ENCODE measurements at regions not wholly inside any gene's neighbourhood (a gene's known extent, or its start where the extent isn't known, plus 50 kb on each side); places are given as distances from the start of the nearest gene placed in this dataset.

- TF ChIP-seq CTCF (conservative IDR thresholded peaks at IDR 0.05; ENCODE audit: low read depth, low read length) (no peak), EZH2 (IDR thresholded peaks at IDR 0.05; ENCODE audit: borderline replicate concordance, low read depth, low read length, poor library complexity, severe bottlenecking) (no peak)
- Histone ChIP-seq H3K36me3 (ENCODE audit: insufficient read depth, low read length, poor library complexity, severe bottlenecking) (no peaks in the 10 kb centered on the region), H3K27ac (ENCODE audit: low read depth, low read length, poor library complexity, severe bottlenecking) (no peak overlapping the region), H3K4me1 (ENCODE audit: insufficient read depth, low read length, poor library complexity, severe bottlenecking) (peaks cover 10% of the 10 kb centered on the region), H3K27me3 (replicated peaks; ENCODE audit: insufficient read depth, low read depth, low read length, poor library complexity) (no peaks in the 10 kb centered on the region), H3K4me3 (ENCODE audit: low read depth, low read length, poor library complexity, severe bottlenecking) (no peak overlapping the region), H3K9me3 (ENCODE audit: low read depth, low read length, poor library complexity, severe bottlenecking) (no peaks in the 10 kb centered on the region)
- ChIA-PET CTCF (no interaction called here), POLR2A (ENCODE audit: low non-redundant PET) (no interaction called here)
- peak; percentile 33 for DNase-seq (ENCODE audit: low spot score)
- BruUV-seq (replicated peaks), result no TSS peak
- intact Hi-C loops (cut with micrococcal nuclease; ENCODE audit: unreplicated experiment), result loop anchor here (10.0 kb wide), 1 partner anchor 292 kb away; no protein-coding TSS in a partner anchor
These were observed 103.5 kb upstream of the NR3C1 start for GRCh38 chr5:143506836-143507552.

- no peak for DNase-seq (ENCODE audit: low spot score)
- H3K4me3 ChIP-seq (ENCODE audit: low read depth, low read length, poor library complexity, severe bottlenecking), result no peak overlapping the region
- no peaks in the 10 kb centered on the region for H3K27me3 ChIP-seq (replicated peaks; ENCODE audit: insufficient read depth, low read depth, low read length, poor library complexity)
- intact Hi-C loops (cut with micrococcal nuclease; ENCODE audit: unreplicated experiment), result loop anchor here (10.0 kb wide), 1 partner anchor 291 kb away; no protein-coding TSS in a partner anchor
- BruUV-seq (replicated peaks), result no TSS peak
- H3K9me3 ChIP-seq (ENCODE audit: low read depth, low read length, poor library complexity, severe bottlenecking), result no peaks in the 10 kb centered on the region
- ChIA-PET POLR2A (ENCODE audit: low non-redundant PET) (no interaction called here), CTCF (no interaction called here)
- H3K27ac ChIP-seq (ENCODE audit: low read depth, low read length, poor library complexity, severe bottlenecking), result no peak overlapping the region
- no peak for TF ChIP-seq EZH2 (IDR thresholded peaks at IDR 0.05; ENCODE audit: borderline replicate concordance, low read depth, low read length, poor library complexity, severe bottlenecking)
- no peaks in the 10 kb centered on the region for H3K36me3 ChIP-seq (ENCODE audit: insufficient read depth, low read length, poor library complexity, severe bottlenecking)
- H3K4me1 ChIP-seq (ENCODE audit: insufficient read depth, low read length, poor library complexity, severe bottlenecking), result peaks cover 21% of the 10 kb centered on the region
These were observed 102.4 kb upstream of the NR3C1 start for GRCh38 chr5:143505934-143506333.

- H3K27ac ChIP-seq (ENCODE audit: low read depth, low read length, poor library complexity, severe bottlenecking), result no peak overlapping the region
- no peak overlapping the region for H3K4me3 ChIP-seq (ENCODE audit: low read depth, low read length, poor library complexity, severe bottlenecking)
- no peaks in the 10 kb centered on the region for H3K36me3 ChIP-seq (ENCODE audit: insufficient read depth, low read length, poor library complexity, severe bottlenecking)
- CTCF ChIA-PET, result no interaction called here
- peaks cover 25% of the 10 kb centered on the region for H3K4me1 ChIP-seq (ENCODE audit: insufficient read depth, low read length, poor library complexity, severe bottlenecking)
- BruUV-seq (replicated peaks), result no TSS peak
- POLR2A ChIA-PET (ENCODE audit: low non-redundant PET), result no interaction called here
- H3K9me3 ChIP-seq (ENCODE audit: low read depth, low read length, poor library complexity, severe bottlenecking), result no peaks in the 10 kb centered on the region
- no peaks in the 10 kb centered on the region for H3K27me3 ChIP-seq (replicated peaks; ENCODE audit: insufficient read depth, low read depth, low read length, poor library complexity)
- no peak for TF ChIP-seq CTCF (conservative IDR thresholded peaks at IDR 0.05; ENCODE audit: low read depth, low read length)
- TF ChIP-seq EZH2 (IDR thresholded peaks at IDR 0.05; ENCODE audit: borderline replicate concordance, low read depth, low read length, poor library complexity, severe bottlenecking), result no peak
- intact Hi-C loops (cut with micrococcal nuclease; ENCODE audit: unreplicated experiment), result loop anchor here (10.0 kb wide), 1 partner anchor 291 kb away; no protein-coding TSS in a partner anchor
- no peak for DNase-seq (ENCODE audit: low spot score)
These were observed 101.9 kb upstream of the NR3C1 start for GRCh38 chr5:143505354-143505753.
